H1 (cell line): ENCODE measurements at regions not wholly inside any gene's neighbourhood (a gene's known extent, or its start where the extent isn't known, plus 50 kb on each side); places are given as distances from the start of the nearest gene placed in this dataset.

Source experiments
- CTCF ChIA-PET: fragments of 300-600 bp; sonication (Branson Sonifier 250); formaldehyde crosslinking; loops from one replicate; lab custom pipeline; 2021; ENCODE audit not compliant: partially characterized antibody; lab: Charles Lee
- POLR2A ChIA-PET: fragments of 300-600 bp; sonication (Branson Sonifier 250); formaldehyde crosslinking; loops from one replicate; lab custom pipeline; 2021; ENCODE audit warnings: inconsistent platforms; ENCODE audit not compliant: partially characterized antibody; lab: Charles Lee
- DNase-seq, 2 experiments: peaks; one replicate each; pipeline versions ENCODE4 v3.0.0 to v3.0.0-alpha.2; 2010 to 2022; ENCODE audit warnings: low spot score in 2 of 2, low read depth in 1 of 2, mixed read lengths in 1 of 2
- FAIRE-seq: peaks from 2 replicates; lab custom pipeline; 2011; peaks lifted over from hg19 to GRCh38; lab: Jason Lieb, UNC
- H2AFZ ChIP-seq: 2 replicates; pipeline ENCODE4 v1.8.1; 2012; ENCODE audit warnings: low read length, inconsistent platforms
- H2AK5ac ChIP-seq: 2 replicates; pipeline ENCODE4 v1.6.1; 2013; ENCODE audit warnings: low read depth, low read length
- H2BK120ac ChIP-seq: replicated peaks from 2 replicates; pipeline ENCODE3; 2013; ENCODE audit warnings: low read depth, low read length, inconsistent platforms
- H2BK12ac ChIP-seq: 2 replicates; pipeline ENCODE4 v1.6.1; 2013; ENCODE audit warnings: low read depth, low read length
- H2BK15ac ChIP-seq: 2 replicates; pipeline ENCODE4 v1.6.1; 2013; ENCODE audit warnings: low read length
- H2BK20ac ChIP-seq: 2 replicates; pipeline ENCODE4 v1.6.1; 2013; ENCODE audit warnings: low read length
- H2BK5ac ChIP-seq: 2 replicates; pipeline ENCODE4 v1.6.1; 2013; ENCODE audit warnings: low read depth, low read length
- H3K14ac ChIP-seq: 2 replicates; pipeline ENCODE4 v1.6.1; 2013; ENCODE audit warnings: inconsistent platforms; ENCODE audit not compliant: insufficient read length
- H3K18ac ChIP-seq: 2 replicates; pipeline ENCODE4 v1.6.1; 2013; ENCODE audit warnings: low read length; ENCODE audit errors: extremely low read depth
- H3K23ac ChIP-seq: 2 replicates; pipeline ENCODE4 v1.6.1; 2013; ENCODE audit warnings: inconsistent platforms; ENCODE audit not compliant: insufficient read length
- H3K23me2 ChIP-seq: 2 replicates; pipeline ENCODE4 v1.6.1; 2013; ENCODE audit warnings: low read depth, low read length
- H3K27ac ChIP-seq: 2 replicates; pipeline ENCODE4 v1.6.1; 2011; ENCODE audit warnings: low read depth, low read length, inconsistent platforms
- H3K27me3 ChIP-seq, 4 experiments: replicated peaks in 1 of 4; 1 replicate in 1 of 4; 2 replicates in 3 of 4; pipeline versions ENCODE4 v1.6.1 to v1.8.1; 2011 to 2013; ENCODE audit warnings: low read length in 3 of 4, mild to moderate bottlenecking in 3 of 4, inconsistent platforms in 2 of 4, mixed read lengths in 2 of 4, moderate library complexity in 1 of 4; ENCODE audit not compliant: control insufficient read depth in 3 of 4, insufficient read depth in 3 of 4; ENCODE audit errors: extremely low read depth in 1 of 4
- H3K36me3 ChIP-seq, 4 experiments: 2 replicates each; pipeline versions ENCODE4 v1.6.1 to v1.8.1; 2011 to 2013; ENCODE audit warnings: mild to moderate bottlenecking in 4 of 4, low read length in 3 of 4, moderate library complexity in 2 of 4, control low read depth in 1 of 4, inconsistent platforms in 1 of 4; ENCODE audit not compliant: insufficient read depth in 4 of 4, control insufficient read depth in 2 of 4
- H3K4ac ChIP-seq: replicated peaks from 2 replicates; pipeline ENCODE3; 2013; ENCODE audit warnings: low read length, low read depth, mixed read lengths, inconsistent platforms; ENCODE audit not compliant: insufficient read length
- H3K4me1 ChIP-seq, 4 experiments: replicated peaks in 1 of 4; 1 replicate in 1 of 4; 2 replicates in 3 of 4; pipeline versions ENCODE4 v1.6.1 to v1.8.1; 2011 to 2013; ENCODE audit warnings: low read length in 3 of 4, inconsistent platforms in 2 of 4, mixed read lengths in 1 of 4; ENCODE audit not compliant: insufficient read depth in 4 of 4, control insufficient read depth in 3 of 4
- H3K4me2 ChIP-seq, 2 experiments: 2 replicates each; pipeline versions ENCODE4 v1.6.1 to v1.8.1; 2011 to 2013; ENCODE audit warnings: low read depth in 2 of 2, low read length in 2 of 2, control low read depth in 1 of 2, inconsistent platforms in 1 of 2, mild to moderate bottlenecking in 1 of 2; ENCODE audit not compliant: insufficient read depth in 1 of 2
- H3K4me3 ChIP-seq, 4 experiments: fragments of 200-600, 300-600 bp in 1 of 4; sonication (generic), shearing (Covaris generic), sonication (Bioruptor Twin) in 1 of 4; 2 replicates each; pipeline versions ENCODE4 v1.5.1 to v1.8.1; 2011 to 2016; ENCODE audit warnings: low read length in 4 of 4, low read depth in 3 of 4, control low read depth in 2 of 4, inconsistent platforms in 2 of 4, mild to moderate bottlenecking in 2 of 4, mixed read lengths in 1 of 4, moderate library complexity in 1 of 4; ENCODE audit not compliant: insufficient read depth in 2 of 4; ENCODE audit errors: extremely low read depth in 1 of 4
- H3K56ac ChIP-seq: replicated peaks from 2 replicates; pipeline ENCODE3; 2013; ENCODE audit warnings: low read depth, mild to moderate bottlenecking, mixed read lengths, low read length, inconsistent platforms; ENCODE audit not compliant: insufficient read length
- H3K79me1 ChIP-seq: 2 replicates; pipeline ENCODE4 v1.6.1; 2013; ENCODE audit warnings: low read depth, low read length, control low read depth
- H3K79me2 ChIP-seq, 2 experiments: 2 replicates each; pipeline versions ENCODE4 v1.6.1 to v1.8.1; 2012 to 2013; ENCODE audit warnings: low read length in 2 of 2, mild to moderate bottlenecking in 2 of 2, inconsistent platforms in 1 of 2; ENCODE audit not compliant: insufficient read depth in 2 of 2, control insufficient read depth in 1 of 2
- H3K9ac ChIP-seq, 4 experiments: replicated peaks in 1 of 4; 1 replicate in 1 of 4; 2 replicates in 3 of 4; pipeline versions ENCODE4 v1.6.1 to v1.8.1; 2011 to 2013; ENCODE audit warnings: low read depth in 3 of 4, low read length in 3 of 4, control low read depth in 2 of 4, mild to moderate bottlenecking in 2 of 4, moderate library complexity in 2 of 4, inconsistent platforms in 1 of 4; ENCODE audit errors: extremely low read depth in 1 of 4
- H3K9me3 ChIP-seq, 2 experiments: 2 replicates each; pipeline versions ENCODE4 v1.6.1 to v1.8.1; 2012 to 2013; ENCODE audit warnings: mild to moderate bottlenecking in 2 of 2, moderate library complexity in 2 of 2, control low read depth in 1 of 2, inconsistent platforms in 1 of 2, low read depth in 1 of 2, low read length in 1 of 2, mixed read lengths in 1 of 2; ENCODE audit not compliant: insufficient read depth in 2 of 2
- H4K20me1 ChIP-seq, 2 experiments: replicated peaks in 1 of 2; 2 replicates each; pipeline versions ENCODE3 to v1.8.1; 2011 to 2013; ENCODE audit warnings: inconsistent platforms in 2 of 2, low read length in 2 of 2, mild to moderate bottlenecking in 1 of 2; ENCODE audit not compliant: insufficient read depth in 2 of 2, control insufficient read depth in 1 of 2
- H4K5ac ChIP-seq: 2 replicates; pipeline ENCODE4 v1.6.1; 2013; ENCODE audit warnings: low read length, low read depth, mixed read lengths, inconsistent platforms; ENCODE audit not compliant: insufficient read length
- H4K8ac ChIP-seq: 2 replicates; pipeline ENCODE4 v1.8.0; 2013; ENCODE audit warnings: mild to moderate bottlenecking, moderate library complexity, low read length, inconsistent platforms; ENCODE audit not compliant: insufficient read depth; ENCODE audit errors: extremely low read depth
- H4K91ac ChIP-seq: replicated peaks from 2 replicates; pipeline ENCODE3; 2013; ENCODE audit warnings: low read length, mixed read lengths, inconsistent platforms; ENCODE audit not compliant: insufficient read length
- CREB1 ChIP-seq: IDR thresholded peaks from 2 replicates; pipeline ENCODE4 v1.6.1; 2012; ENCODE audit warnings: inconsistent platforms
- WGBS, 2 experiments: shearing (Covaris generic) in 1 of 2; methylation state at CpG; one replicate each; pipeline versions ENCODE4 v1.1.6 to v1.1.7; 2013 to 2015; ENCODE audit warnings: low lambda C conversion rate in 2 of 2, mixed read lengths in 2 of 2, inconsistent platforms in 1 of 2, low coverage in 1 of 2, missing lambda C conversion rate in 1 of 2; ENCODE audit not compliant: insufficient replicate concordance in 2 of 2, insufficient coverage in 1 of 2, insufficient read length in 1 of 2; ENCODE audit errors: extremely low coverage in 1 of 2, missing lambda C conversion rate in 1 of 2; 5-methylcytosine and 5-hydroxymethylcytosine counted together

- CTCF ChIA-PET = interaction anchor here (0.5 to 2.4 kb wide), 3 partner anchors 38 to 535 kb away, joined by 3 to 10 read pairs (median 4); no protein-coding TSS in a partner anchor
- H3K9me3 ChIP-seq = peaks cover 7% of the 10 kb centered on the region in 2 experiments; a peak in 2 of 4 replicates
- H3K79me2 ChIP-seq = no peaks in the 10 kb centered on the region
- H4K91ac ChIP-seq = no peak overlapping the region
- H2BK5ac ChIP-seq = no peak overlapping the region
- no peak overlapping the region for H3K56ac ChIP-seq
- H4K8ac ChIP-seq = no peak overlapping the region
- DNase-seq = no peak
- H3K9ac ChIP-seq = no peak overlapping the region
- no peak for TF ChIP-seq CREB1
- TF ChIP-seq, all 59 proteins: peak for 0
- H3K27ac ChIP-seq = no peak overlapping the region
- POLR2A ChIA-PET = no interaction called here
- no peak overlapping the region for H2BK20ac ChIP-seq
- H2BK120ac ChIP-seq = no peak overlapping the region
- H3K23ac ChIP-seq = no peak overlapping the region
- H3K4me3 ChIP-seq = no peak overlapping the region
- H3K4me2 ChIP-seq = no peak overlapping the region
- H3K36me3 ChIP-seq = no peaks in the 10 kb centered on the region; a peak in 1 of 8 replicates
- no peak overlapping the region for H2BK12ac ChIP-seq
- H2AFZ ChIP-seq = no peak overlapping the region
- no peak overlapping the region for H3K14ac ChIP-seq
- WGBS, 2 experiments = 96% methylated on average over 4 of the region's 4 CpGs; no CpG with 5 or more reads in 1 of the 2 experiments
- H3K23me2 ChIP-seq = no peaks in the 10 kb centered on the region
- no peaks in the 10 kb centered on the region for H3K79me1 ChIP-seq
- no peak overlapping the region for H4K5ac ChIP-seq
- no peak for FAIRE-seq
- no peaks in the 10 kb centered on the region for H3K27me3 ChIP-seq
- H3K4me1 ChIP-seq = peaks cover 0 to 2% (median 0%) of the 10 kb centered on the region in 4 experiments; a peak in 2 of 7 replicates
- no peak overlapping the region for H2AK5ac ChIP-seq
- H3K4ac ChIP-seq = no peak overlapping the region
- H4K20me1 ChIP-seq = no peaks in the 10 kb centered on the region
- H3K18ac ChIP-seq = no peak overlapping the region
- no peak overlapping the region for H2BK15ac ChIP-seq
These were observed 110.9 kb upstream of the PLXNC1 start for GRCh38 chr12:94037444-94037843.
